Neural progenitor cell (in vitro differentiated cells): ENCODE measurements at regions not wholly inside any gene's neighbourhood (a gene's known extent, or its start where the extent isn't known, plus 50 kb on each side); places are given as distances from the start of the nearest gene placed in this dataset.
A peak's percentile ranks its signal among the peaks of the same experiment; 100 is the strongest.

Experiments
- DNase-seq: peaks from one replicate; pipeline ENCODE4 v3.0.0-alpha.2; 2016; ENCODE audit warnings: low spot score
- H2AFZ ChIP-seq: fragments of 200-600 bp; sonication (generic); replicated peaks from 2 replicates; pipeline ENCODE4 v1.6.1; 2016; ENCODE audit warnings: antibody characterized with exemption
- H3F3A ChIP-seq: fragments of 200-600 bp; sonication (generic); 2 replicates; pipeline ENCODE4 v1.6.1; 2016; ENCODE audit warnings: antibody characterized with exemption, low read depth
- H3K27ac ChIP-seq: fragments of 200-600 bp; sonication (generic); 2 replicates; pipeline ENCODE4 v1.5.1; 2016; ENCODE audit warnings: mild to moderate bottlenecking
- H3K27me3 ChIP-seq: fragments of 200-600 bp; sonication (generic); 2 replicates; pipeline ENCODE4 v1.6.1; 2016; ENCODE audit warnings: mild to moderate bottlenecking, moderate library complexity
- H3K36me3 ChIP-seq: fragments of 200-600 bp; sonication (generic); 2 replicates; pipeline ENCODE4 v1.5.1; 2016
- H3K4me1 ChIP-seq: fragments of 200-600 bp; sonication (generic); 2 replicates; pipeline ENCODE4 v1.6.1; 2016; ENCODE audit warnings: mixed run types
- H3K4me2 ChIP-seq: fragments of 200-600 bp; sonication (generic); 2 replicates; pipeline ENCODE4 v1.6.1; 2016
- H3K4me3 ChIP-seq: fragments of 200-600 bp; sonication (generic); 2 replicates; pipeline ENCODE4 v1.5.1; 2016
- H3K79me2 ChIP-seq: fragments of 200-600 bp; sonication (generic); 2 replicates; pipeline ENCODE4 v1.6.1; 2016; ENCODE audit warnings: low read depth
- H3K9ac ChIP-seq: fragments of 200-600 bp; sonication (generic); 2 replicates; pipeline ENCODE4 v1.6.1; 2016
- H3K9me3 ChIP-seq: fragments of 200-600 bp; sonication (generic); 2 replicates; pipeline ENCODE4 v1.5.1; 2016; ENCODE audit warnings: low read depth
- H4K20me1 ChIP-seq: fragments of 200-600 bp; sonication (generic); 2 replicates; pipeline ENCODE4 v1.6.1; 2016; ENCODE audit warnings: low read depth
- H3K27ac Mint-ChIP-seq: 3 replicates; pipeline ENCODE4 v1.8.0; 2021; ENCODE audit warnings: mixed read lengths
- H3K27me3 Mint-ChIP-seq: 2 replicates; pipeline ENCODE4 v1.8.0; 2022; ENCODE audit warnings: low read depth, mild to moderate bottlenecking, inconsistent platforms, moderate library complexity, mixed read lengths; ENCODE audit not compliant: insufficient read depth
- H3K36me3 Mint-ChIP-seq: 3 replicates; pipeline ENCODE4 v1.8.0; 2021; ENCODE audit warnings: mixed read lengths
- H3K4me1 Mint-ChIP-seq: 3 replicates; pipeline ENCODE4 v1.8.0; 2021; ENCODE audit warnings: mixed read lengths
- H3K4me3 Mint-ChIP-seq: 3 replicates; pipeline ENCODE4 v1.8.0; 2021; ENCODE audit warnings: mild to moderate bottlenecking, moderate library complexity, mixed read lengths
- H3K9me3 Mint-ChIP-seq: 3 replicates; pipeline ENCODE4 v1.8.0; 2020; ENCODE audit warnings: mixed read lengths
- EZH2 ChIP-seq: fragments of 200-600 bp; sonication (generic); IDR thresholded peaks from 2 replicates; pipeline ENCODE4 v1.6.1; 2017; ENCODE audit warnings: antibody characterized with exemption, mild to moderate bottlenecking, moderate library complexity
- EZH2phosphoT487 ChIP-seq: fragments of 200-600 bp; sonication (generic); IDR thresholded peaks from 2 replicates; pipeline ENCODE4 v1.6.1; 2017; ENCODE audit warnings: antibody characterized with exemption
- TF ChIP-seq, protein P1 (sequence below): fragments of 200-600 bp; sonication (generic); IDR thresholded peaks from 2 replicates; pipeline ENCODE4 v1.5.1; 2017; ENCODE audit warnings: antibody characterized with exemption, mild to moderate bottlenecking

- H4K20me1 ChIP-seq, result no peaks in the 10 kb centered on the region
- H3K27me3 Mint-ChIP-seq, result peaks cover 6% of the 10 kb centered on the region
- H3K27me3 ChIP-seq, result no peaks in the 10 kb centered on the region
- no peak overlapping the region for H3K4me3 ChIP-seq
- H3K9me3 ChIP-seq, result no peaks in the 10 kb centered on the region
- no peaks in the 10 kb centered on the region for H3K36me3 ChIP-seq
- peak; percentile 44 for DNase-seq
- peak overlapping the region; percentile 12 for H3K4me2 ChIP-seq
- H3K4me1 Mint-ChIP-seq, result peaks cover 24% of the 10 kb centered on the region
- H3F3A ChIP-seq, result no peaks in the 10 kb centered on the region
- H3K27ac ChIP-seq, result no peak overlapping the region
- peaks cover 17% of the 10 kb centered on the region for H3K4me1 ChIP-seq
- TF ChIP-seq, protein P1, sequence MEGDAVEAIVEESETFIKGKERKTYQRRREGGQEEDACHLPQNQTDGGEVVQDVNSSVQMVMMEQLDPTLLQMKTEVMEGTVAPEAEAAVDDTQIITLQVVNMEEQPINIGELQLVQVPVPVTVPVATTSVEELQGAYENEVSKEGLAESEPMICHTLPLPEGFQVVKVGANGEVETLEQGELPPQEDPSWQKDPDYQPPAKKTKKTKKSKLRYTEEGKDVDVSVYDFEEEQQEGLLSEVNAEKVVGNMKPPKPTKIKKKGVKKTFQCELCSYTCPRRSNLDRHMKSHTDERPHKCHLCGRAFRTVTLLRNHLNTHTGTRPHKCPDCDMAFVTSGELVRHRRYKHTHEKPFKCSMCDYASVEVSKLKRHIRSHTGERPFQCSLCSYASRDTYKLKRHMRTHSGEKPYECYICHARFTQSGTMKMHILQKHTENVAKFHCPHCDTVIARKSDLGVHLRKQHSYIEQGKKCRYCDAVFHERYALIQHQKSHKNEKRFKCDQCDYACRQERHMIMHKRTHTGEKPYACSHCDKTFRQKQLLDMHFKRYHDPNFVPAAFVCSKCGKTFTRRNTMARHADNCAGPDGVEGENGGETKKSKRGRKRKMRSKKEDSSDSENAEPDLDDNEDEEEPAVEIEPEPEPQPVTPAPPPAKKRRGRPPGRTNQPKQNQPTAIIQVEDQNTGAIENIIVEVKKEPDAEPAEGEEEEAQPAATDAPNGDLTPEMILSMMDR, result no peak
- no peak for TF ChIP-seq EZH2phosphoT487
- no peak for TF ChIP-seq EZH2
- no peak overlapping the region for H3K9ac ChIP-seq
- no peaks in the 10 kb centered on the region for H3K9me3 Mint-ChIP-seq
- no peaks in the 10 kb centered on the region for H3K36me3 Mint-ChIP-seq
- no peak overlapping the region for H2AFZ ChIP-seq
- H3K79me2 ChIP-seq, result no peaks in the 10 kb centered on the region
- no peak overlapping the region for H3K27ac Mint-ChIP-seq
- no peak overlapping the region for H3K4me3 Mint-ChIP-seq
Measured at GRCh38 chr16:73427164-73427563, 379.2 kb upstream of the ZFHX3 start.

DNA sequence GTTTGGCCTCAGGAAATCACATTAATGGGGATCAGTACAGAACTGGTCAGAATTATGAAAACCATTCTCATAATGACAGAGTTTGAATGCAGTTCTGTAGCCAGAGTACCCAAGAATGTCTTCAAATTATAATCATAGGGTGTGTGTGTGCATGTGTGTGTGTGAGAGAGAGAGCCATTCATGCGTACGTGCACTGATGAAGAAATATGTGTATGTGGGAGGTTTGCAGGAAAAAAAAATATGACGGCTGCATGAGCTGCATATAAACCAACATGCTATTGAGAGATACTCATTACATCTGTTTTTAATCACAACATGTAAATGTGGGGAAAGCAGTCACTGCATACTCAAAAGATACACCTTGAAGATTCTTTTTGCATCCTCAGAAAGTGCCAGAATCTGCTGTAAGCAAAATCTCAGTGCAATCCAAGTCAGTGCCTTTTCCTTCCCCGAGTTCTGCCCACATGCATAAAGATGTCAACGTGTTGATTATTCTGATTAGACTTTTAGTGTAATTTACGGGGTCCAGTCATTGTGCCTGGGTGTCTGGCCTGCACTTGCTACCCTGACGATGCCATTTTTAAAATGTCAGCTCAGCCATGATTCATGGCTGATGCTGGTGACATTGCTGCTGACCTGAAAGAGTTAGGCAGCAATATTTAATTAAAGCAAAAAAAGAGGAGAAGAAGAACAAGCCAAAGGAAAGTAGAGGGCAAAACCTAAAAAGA is 378.7 kb upstream of the ZFHX3 start:
- Mint-ChIP-seq H3K27me3 (peaks cover 6% of the 10 kb centered on the region), H3K9me3 (no peaks in the 10 kb centered on the region)
- H3K4me1 ChIP-seq, result peaks cover 16% of the 10 kb centered on the region

GRCh38 chr16:73420676-73421075 is 372.7 kb upstream of the ZFHX3 start:
- H3K27me3 Mint-ChIP-seq, result peaks cover 3% of the 10 kb centered on the region
- H3K4me2 ChIP-seq, result no peak overlapping the region

More for the DNA sequence above, 378.7 kb upstream of the ZFHX3 start:
- Histone ChIP-seq H3F3A (no peaks in the 10 kb centered on the region), H3K36me3 (no peaks in the 10 kb centered on the region), H4K20me1 (no peaks in the 10 kb centered on the region), H3K9me3 (no peaks in the 10 kb centered on the region), H2AFZ (no peak overlapping the region), H3K79me2 (no peaks in the 10 kb centered on the region), H3K4me2 (no peak overlapping the region), H3K27me3 (no peaks in the 10 kb centered on the region), H3K9ac (no peak overlapping the region), H3K4me3 (no peak overlapping the region), H3K27ac (no peak overlapping the region)
- no peak for DNase-seq
- Mint-ChIP-seq H3K4me1 (peaks cover 24% of the 10 kb centered on the region), H3K36me3 (no peaks in the 10 kb centered on the region), H3K27ac (peak overlapping the region; percentile 85), H3K4me3 (no peak overlapping the region)
- TF ChIP-seq, protein P1, result no peak
- no peak for TF ChIP-seq EZH2phosphoT487
- no peak for TF ChIP-seq EZH2

More at GRCh38 chr16:73420676-73421075, 372.7 kb upstream of the ZFHX3 start:
- Histone ChIP-seq H3K9me3 (no peaks in the 10 kb centered on the region), H3F3A (no peaks in the 10 kb centered on the region), H3K4me3 (no peak overlapping the region), H3K27me3 (no peaks in the 10 kb centered on the region), H3K36me3 (no peaks in the 10 kb centered on the region), H3K27ac (no peak overlapping the region), H4K20me1 (no peaks in the 10 kb centered on the region), H3K9ac (no peak overlapping the region), H3K4me1 (peaks cover 9% of the 10 kb centered on the region), H3K79me2 (no peaks in the 10 kb centered on the region), H2AFZ (no peak overlapping the region)
- Mint-ChIP-seq H3K27ac (no peak overlapping the region), H3K36me3 (no peaks in the 10 kb centered on the region), H3K4me3 (no peak overlapping the region), H3K9me3 (no peaks in the 10 kb centered on the region), H3K4me1 (no peaks in the 10 kb centered on the region)
- DNase-seq, result no peak
- TF ChIP-seq EZH2 (no peak), EZH2phosphoT487 (no peak)
- TF ChIP-seq, protein P1, result no peak
